ENCODE measurements at regions not wholly inside any gene's neighbourhood (a gene's known extent, or its start where the extent isn't known, plus 50 kb on each side); places are given as distances from the start of the nearest gene placed in this dataset.

- no peaks in the 10 kb centered on the region for H3K27me3 ChIP-seq
- ATAC-seq (no peak), DNase-seq (no peak)
- H3K27ac ChIP-seq: no peak overlapping the region
- H3K4me3 ChIP-seq: no peak overlapping the region
- intact Hi-C loops (cut with DNase I): no loop called here
- H3K4me1 ChIP-seq: no peaks in the 10 kb centered on the region
- H3K36me3 ChIP-seq: no peaks in the 10 kb centered on the region
- H3K9me3 ChIP-seq: peaks cover 0 to 20% (median 0%) of the 10 kb centered on the region in 11 donors
- WGBS, 2 donors: 93 to 94% methylated on average over 1 of the region's 1 CpG
- no peak for TF ChIP-seq CTCF (IDR thresholded peaks at IDR 0.05)
Observed at GRCh38 chr6:8525370-8525769, 90.0 kb upstream of the SLC35B3 start.

GRCh38 chr6:8513174-8513573, 77.8 kb upstream of the SLC35B3 start:
- intact Hi-C loops (cut with DNase I): no loop called here
- Histone ChIP-seq H3K4me3 (no peak overlapping the region), H3K27ac (no peak overlapping the region), H3K9me3 (no peaks in the 10 kb centered on the region), H3K36me3 (no peaks in the 10 kb centered on the region), H3K27me3 (no peaks in the 10 kb centered on the region), H3K4me1 (no peaks in the 10 kb centered on the region)
- no peak for TF ChIP-seq CTCF (IDR thresholded peaks at IDR 0.05)
- DNase-seq: no peak
- no peak for ATAC-seq
- 92 to 98% methylated on average over 1 of the region's 1 CpG for WGBS, 2 donors

- ATAC-seq (no peak), DNase-seq (no peak)
- Histone ChIP-seq H3K9me3 (no peaks in the 10 kb centered on the region), H3K27me3 (no peaks in the 10 kb centered on the region), H3K27ac (no peak overlapping the region), H3K4me1 (no peaks in the 10 kb centered on the region), H3K36me3 (no peaks in the 10 kb centered on the region), H3K4me3 (no peak overlapping the region)
- no peak for TF ChIP-seq CTCF (IDR thresholded peaks at IDR 0.05)
- intact Hi-C loops (cut with DNase I): no loop called here
- WGBS, 2 donors: 80 to 83% methylated on average over 5 of the region's 5 CpGs
Observed at GRCh38 chr6:8507286-8507685, 71.9 kb upstream of the SLC35B3 start.

GRCh38 chr6:8506126-8506525, 70.8 kb upstream of the SLC35B3 start:
- TF ChIP-seq CTCF (IDR thresholded peaks at IDR 0.05): no peak
- no peak overlapping the region for H3K4me3 ChIP-seq
- no peaks in the 10 kb centered on the region for H3K9me3 ChIP-seq
- no peak for ATAC-seq
- intact Hi-C loops (cut with DNase I): no loop called here
- no peak for DNase-seq
- no peaks in the 10 kb centered on the region for H3K4me1 ChIP-seq
- no peak overlapping the region for H3K27ac ChIP-seq
- H3K27me3 ChIP-seq: no peaks in the 10 kb centered on the region
- no peaks in the 10 kb centered on the region for H3K36me3 ChIP-seq
- WGBS, 2 donors: 8 to 12% methylated on average over 1 of the region's 1 CpG

GRCh38 chr6:8499540-8499939, 64.2 kb upstream of the SLC35B3 start:
- peak in 7 of 9 donors; percentile 23 to 45 (median 30) for TF ChIP-seq CTCF (IDR thresholded peaks at IDR 0.05)
- 60 to 67% methylated on average over 1 of the region's 1 CpG for WGBS, 2 donors
- H3K27ac ChIP-seq: no peak overlapping the region
- no peaks in the 10 kb centered on the region for H3K36me3 ChIP-seq
- H3K4me1 ChIP-seq: no peaks in the 10 kb centered on the region
- H3K9me3 ChIP-seq: peaks cover 0 to 21% (median 0%) of the 10 kb centered on the region in 11 donors
- no peaks in the 10 kb centered on the region for H3K27me3 ChIP-seq
- DNase-seq: no peak
- intact Hi-C loops (cut with DNase I): no loop called here
- no peak for ATAC-seq
- no peak overlapping the region for H3K4me3 ChIP-seq
